OCI-LY1 (cell line): ENCODE measurements at regions not wholly inside any gene's neighbourhood (a gene's known extent, or its start where the extent isn't known, plus 50 kb on each side); places are given as distances from the start of the nearest gene placed in this dataset.

Experiments used
- H2AFZ ChIP-seq: fragments of 200-600 bp; sonication (generic), shearing (Covaris generic); 2 replicates; pipeline ENCODE4 v1.6.0; 2014; ENCODE audit warnings: antibody characterized with exemption, mild to moderate bottlenecking, low read length
- H3F3A ChIP-seq: fragments of 200-600 bp; sonication (generic), shearing (Covaris generic); 2 replicates; pipeline ENCODE4 v1.6.0; 2014; ENCODE audit warnings: mild to moderate bottlenecking, antibody characterized with exemption, low read length, moderate library complexity; ENCODE audit not compliant: insufficient read depth
- H3K27ac ChIP-seq: fragments of 200-600 bp; sonication (generic); 2 replicates; pipeline ENCODE4 v1.5.1; 2014; ENCODE audit warnings: low read length, mixed run types, mild to moderate bottlenecking, low read depth; ENCODE audit not compliant: poor library complexity, severe bottlenecking
- H3K27me3 ChIP-seq: fragments of 200-600 bp; sonication (generic); 2 replicates; pipeline ENCODE4 v1.6.0; 2014; ENCODE audit warnings: antibody characterized with exemption, mild to moderate bottlenecking, low read length, moderate library complexity; ENCODE audit not compliant: insufficient read depth
- H3K36me3 ChIP-seq: fragments of 200-600 bp; sonication (generic); 2 replicates; pipeline ENCODE4 v1.6.1; 2014; ENCODE audit warnings: mild to moderate bottlenecking, antibody characterized with exemption, low read length, moderate library complexity, mixed read lengths; ENCODE audit not compliant: insufficient read depth
- H3K4me1 ChIP-seq: fragments of 200-600 bp; sonication (generic); 2 replicates; pipeline ENCODE4 v1.5.1; 2014; ENCODE audit warnings: mild to moderate bottlenecking, low read length, moderate library complexity; ENCODE audit not compliant: insufficient read depth, severe bottlenecking
- H3K4me2 ChIP-seq: fragments of 200-600 bp; sonication (generic), shearing (Covaris generic); 2 replicates; pipeline ENCODE4 v1.6.1; 2014; ENCODE audit warnings: low read length
- H3K4me3 ChIP-seq: fragments of 200-600 bp; sonication (generic); 2 replicates; pipeline ENCODE4 v1.5.1; 2014; ENCODE audit warnings: low read length, low read depth, mild to moderate bottlenecking, mixed read lengths; ENCODE audit not compliant: poor library complexity, severe bottlenecking
- H3K79me2 ChIP-seq: fragments of 200-600 bp; shearing (Covaris generic); 2 replicates; pipeline ENCODE4 v1.6.1; 2016; ENCODE audit warnings: mixed run types, low read length, mixed read lengths; ENCODE audit not compliant: insufficient read depth
- H3K9ac ChIP-seq: fragments of 200-600 bp; sonication (generic), shearing (Covaris generic); 2 replicates; pipeline ENCODE4 v1.6.1; 2014; ENCODE audit warnings: mild to moderate bottlenecking, low read length, mixed read lengths
- H3K9me2 ChIP-seq: fragments of 200-600 bp; sonication (generic), shearing (Covaris generic); 2 replicates; pipeline ENCODE4 v1.6.1; 2014; ENCODE audit warnings: low read depth, mild to moderate bottlenecking, low read length, mixed read lengths
- H3K9me3 ChIP-seq: fragments of 200-600 bp; shearing (Covaris generic); 2 replicates; pipeline ENCODE4 v1.6.1; 2014; ENCODE audit warnings: low read length, mixed read lengths
- H4K20me1 ChIP-seq: fragments of 200-600 bp; sonication (generic), shearing (Covaris generic); 2 replicates; pipeline ENCODE4 v1.6.0; 2016; ENCODE audit warnings: mild to moderate bottlenecking, low read length; ENCODE audit not compliant: insufficient read depth
- CTCF ChIP-seq: fragments of 200-600 bp; sonication (generic), shearing (Covaris generic); IDR thresholded peaks from 2 replicates; pipeline ENCODE4 v1.5.1; 2017; ENCODE audit warnings: mild to moderate bottlenecking, antibody characterized with exemption, low read length, moderate library complexity, mixed read lengths
- EZH2 ChIP-seq: fragments of 200-600 bp; sonication (generic), shearing (Covaris generic); IDR thresholded peaks from 2 replicates; pipeline ENCODE4 v1.8.0; 2017; ENCODE audit warnings: borderline replicate concordance, mixed run types, mild to moderate bottlenecking, antibody characterized with exemption, low read length, moderate library complexity, mixed read lengths

- TF ChIP-seq EZH2 (no peak), CTCF (no peak)
- H3K9me2 ChIP-seq = no peaks in the 10 kb centered on the region
- no peaks in the 10 kb centered on the region for H4K20me1 ChIP-seq
- no peaks in the 10 kb centered on the region for H3K79me2 ChIP-seq
- H3K9me3 ChIP-seq = no peaks in the 10 kb centered on the region
- H3K4me2 ChIP-seq = no peak overlapping the region
- no peak overlapping the region for H3K9ac ChIP-seq
- no peak overlapping the region for H3K27ac ChIP-seq
- H3K27me3 ChIP-seq = no peaks in the 10 kb centered on the region
- no peaks in the 10 kb centered on the region for H3K4me1 ChIP-seq
- no peaks in the 10 kb centered on the region for H3F3A ChIP-seq
- H2AFZ ChIP-seq = no peak overlapping the region
- H3K4me3 ChIP-seq = no peak overlapping the region
- H3K36me3 ChIP-seq = no peaks in the 10 kb centered on the region
These were observed 92.9 kb upstream of the PRKG1 start for GRCh38 chr10:50981385-50981784.

GRCh38 chr10:50981904-50982303, 92.4 kb upstream of the PRKG1 start:
- H3K9me3 ChIP-seq = no peaks in the 10 kb centered on the region
- no peaks in the 10 kb centered on the region for H4K20me1 ChIP-seq
- no peaks in the 10 kb centered on the region for H3F3A ChIP-seq
- no peaks in the 10 kb centered on the region for H3K79me2 ChIP-seq
- no peaks in the 10 kb centered on the region for H3K4me1 ChIP-seq
- no peak overlapping the region for H2AFZ ChIP-seq
- no peak overlapping the region for H3K9ac ChIP-seq
- H3K9me2 ChIP-seq = no peaks in the 10 kb centered on the region
- H3K27ac ChIP-seq = no peak overlapping the region
- no peaks in the 10 kb centered on the region for H3K36me3 ChIP-seq
- TF ChIP-seq CTCF (no peak), EZH2 (no peak)
- H3K4me2 ChIP-seq = no peak overlapping the region
- H3K4me3 ChIP-seq = no peak overlapping the region
- no peaks in the 10 kb centered on the region for H3K27me3 ChIP-seq

GRCh38 chr10:50982989-50983388, 91.3 kb upstream of the PRKG1 start:
- no peaks in the 10 kb centered on the region for H3K4me1 ChIP-seq
- H3K27me3 ChIP-seq = no peaks in the 10 kb centered on the region
- no peaks in the 10 kb centered on the region for H3K9me3 ChIP-seq
- H3K27ac ChIP-seq = no peak overlapping the region
- TF ChIP-seq EZH2 (no peak), CTCF (no peak)
- no peaks in the 10 kb centered on the region for H3K9me2 ChIP-seq
- H3K79me2 ChIP-seq = no peaks in the 10 kb centered on the region
- no peak overlapping the region for H3K4me2 ChIP-seq
- H3K9ac ChIP-seq = no peak overlapping the region
- H3F3A ChIP-seq = no peaks in the 10 kb centered on the region
- H3K36me3 ChIP-seq = no peaks in the 10 kb centered on the region
- no peak overlapping the region for H2AFZ ChIP-seq
- H4K20me1 ChIP-seq = no peaks in the 10 kb centered on the region
- no peak overlapping the region for H3K4me3 ChIP-seq
